ENCODE measurements at regions not wholly inside any gene's neighbourhood (a gene's known extent, or its start where the extent isn't known, plus 50 kb on each side); places are given as distances from the start of the nearest gene placed in this dataset.

GRCh38 chr1:96464522-96464921 lies 257.1 kb upstream of the PTBP2 start:
- TF ChIP-seq CTCF (conservative IDR thresholded peaks at IDR 0.05; ENCODE audit: low read length) (no peak), EZH2phosphoT487 (IDR thresholded peaks at IDR 0.05; ENCODE audit: borderline replicate concordance, low read depth, low read length) (no peak)

All from OCI-LY7 (cell line).